Fibroblast of the conjunctiva (primary cell): ENCODE measurements at regions not wholly inside any gene's neighbourhood (a gene's known extent, or its start where the extent isn't known, plus 50 kb on each side); places are given as distances from the start of the nearest gene placed in this dataset.

Experiments used
- DNase-seq: peaks from one replicate; pipeline ENCODE4 v3.0.0-alpha.2; 2010; ENCODE audit warnings: low read depth

DNA sequence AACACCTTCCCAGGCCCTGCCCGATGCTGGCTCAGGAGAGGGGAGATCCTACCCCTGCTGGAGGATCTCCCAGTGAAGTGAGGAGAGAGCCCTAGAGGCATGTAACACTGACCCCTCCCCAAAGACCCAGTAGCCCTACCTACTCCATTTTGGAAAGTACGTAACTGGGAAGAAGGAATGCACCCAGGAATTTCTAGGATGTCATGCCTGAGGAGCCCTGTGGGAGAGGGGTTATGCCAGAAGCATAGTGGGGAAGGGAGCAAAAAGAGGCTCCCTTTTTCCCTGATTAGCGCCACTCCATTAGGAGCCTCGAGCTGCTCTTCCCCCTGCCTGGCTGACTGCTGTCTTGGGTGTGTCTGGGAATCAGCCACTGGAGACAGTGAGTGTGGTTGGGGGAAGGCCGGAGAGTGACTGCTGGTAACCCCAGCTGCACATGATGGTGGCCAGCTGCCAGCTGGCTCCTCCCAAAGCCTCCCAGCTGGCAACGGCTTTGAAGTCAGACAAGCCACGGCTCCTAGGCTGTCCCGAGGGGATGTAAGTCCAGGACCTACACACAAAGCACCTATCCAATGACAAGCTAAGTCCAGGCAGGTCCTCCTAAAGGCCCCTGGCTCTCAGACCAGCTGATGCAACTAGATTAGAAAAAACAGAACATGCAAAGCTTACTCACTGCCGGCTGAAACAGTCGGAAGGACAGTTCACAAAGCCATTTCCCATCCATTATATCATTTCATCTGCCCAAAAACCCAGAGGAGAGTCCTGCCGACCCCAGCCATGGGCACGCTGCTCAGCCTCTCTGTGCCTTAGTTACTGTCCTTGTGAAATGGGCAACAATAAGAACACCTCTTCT lies 136.5 kb upstream of the ABCA1 start:
- DNase-seq: peak; percentile 97

- DNase-seq: no peak
Observed at GRCh38 chr9:105065098-105066088, 137.4 kb upstream of the ABCA1 start.

- no peak for DNase-seq
Observed at GRCh38 chr9:105066275-105066865, 138.4 kb upstream of the ABCA1 start.

DNA sequence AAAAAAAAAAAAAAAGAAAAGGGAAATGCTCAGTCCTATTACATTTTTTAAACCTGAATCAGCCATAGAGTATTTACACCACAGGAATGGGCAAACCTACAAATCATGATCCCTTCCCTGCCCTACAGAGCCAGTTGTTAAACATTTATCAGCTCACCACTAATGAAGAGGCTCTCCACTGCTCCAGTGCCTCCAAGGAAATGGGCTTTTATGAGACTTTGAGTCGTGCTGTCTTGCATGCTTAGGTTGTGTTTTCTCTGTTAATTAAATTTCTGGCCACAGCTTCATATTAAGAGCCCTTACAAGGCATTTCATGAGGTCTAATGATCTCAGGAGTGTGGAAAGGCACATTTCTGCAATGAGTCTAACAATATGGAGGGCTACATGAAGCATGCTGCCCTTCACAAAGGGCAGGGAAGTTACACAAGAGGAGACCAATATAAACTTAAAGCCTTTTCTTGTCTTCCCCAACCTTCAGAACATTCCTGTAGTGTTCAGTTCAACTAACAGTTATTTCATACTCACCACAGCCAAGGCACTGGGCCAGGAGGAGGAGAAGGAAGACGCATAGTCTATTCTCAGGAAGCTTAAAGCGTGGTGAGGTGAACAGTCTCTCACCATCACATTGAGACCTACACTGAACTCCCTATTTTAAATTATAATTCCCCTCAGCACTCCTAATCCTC lies 140.1 kb upstream of the ABCA1 start:
- no peak for DNase-seq

DNA sequence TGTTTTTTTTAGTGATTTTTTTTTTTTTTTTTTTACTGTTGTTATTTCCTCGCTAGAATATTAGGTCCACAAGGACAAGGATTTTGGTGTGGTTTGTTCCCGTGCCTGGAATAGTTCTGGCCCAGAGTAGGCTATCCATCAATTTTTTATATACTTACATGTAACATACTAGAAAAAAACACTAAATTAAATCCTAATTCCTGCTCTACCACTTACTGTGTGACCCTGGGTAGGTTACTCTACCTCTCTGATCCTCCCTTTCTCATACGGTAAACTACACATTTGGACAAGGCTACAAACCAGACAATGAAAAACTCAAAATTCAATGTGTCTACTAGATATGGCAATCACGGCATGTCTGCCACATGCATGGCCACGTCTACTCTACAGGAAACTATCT lies 141.3 kb upstream of the ABCA1 start:
- DNase-seq: no peak

GRCh38 chr9:105069696-105070095 lies 141.7 kb upstream of the ABCA1 start:
- DNase-seq: no peak

GRCh38 chr9:105070176-105070575 lies 142.2 kb upstream of the ABCA1 start:
- DNase-seq: no peak

GRCh38 chr9:105072476-105072875 lies 144.5 kb upstream of the ABCA1 start:
- DNase-seq: no peak

- DNase-seq: no peak
Observed at GRCh38 chr9:105073147-105073546, 145.2 kb upstream of the ABCA1 start.

DNA sequence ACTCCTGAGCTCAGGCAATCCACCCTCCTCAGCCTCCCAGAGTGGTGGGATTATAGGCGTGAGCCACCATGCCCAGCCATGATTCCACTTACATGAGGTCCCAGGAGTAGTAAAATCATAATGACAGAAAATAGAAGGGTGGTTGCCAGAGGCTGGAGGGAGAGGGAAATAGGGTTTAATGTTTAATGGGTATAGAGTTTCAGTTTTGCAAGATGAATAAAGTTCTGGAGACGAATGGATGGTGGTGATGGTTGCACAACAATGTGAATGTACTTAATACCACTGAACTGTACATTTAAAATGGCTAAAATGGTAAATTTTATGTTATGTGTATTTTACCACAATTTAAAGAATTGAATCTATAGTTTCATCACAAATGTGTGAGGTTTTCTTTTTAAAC lies 146.5 kb upstream of the ABCA1 start:
- DNase-seq: no peak

DNA sequence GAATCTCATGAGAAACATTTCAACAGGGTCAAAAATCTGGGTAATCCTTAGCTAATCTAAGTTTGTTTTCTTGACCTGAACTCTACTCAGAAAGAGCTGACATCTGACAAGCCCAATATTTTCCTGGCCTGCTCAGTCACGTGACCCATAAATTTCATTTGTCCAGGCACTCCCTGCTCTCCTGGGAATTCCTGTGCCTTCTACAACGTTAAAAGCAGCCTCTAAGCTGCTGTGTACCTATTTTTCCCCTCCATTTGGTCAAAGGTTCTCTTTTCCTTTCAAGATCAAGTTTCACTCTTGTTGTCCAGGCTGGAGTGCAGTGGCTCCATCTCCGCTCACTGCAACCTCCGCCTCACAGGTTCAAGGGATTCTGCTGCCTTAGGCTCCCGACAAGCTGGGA lies 148.8 kb upstream of the ABCA1 start:
- no peak for DNase-seq

DNA sequence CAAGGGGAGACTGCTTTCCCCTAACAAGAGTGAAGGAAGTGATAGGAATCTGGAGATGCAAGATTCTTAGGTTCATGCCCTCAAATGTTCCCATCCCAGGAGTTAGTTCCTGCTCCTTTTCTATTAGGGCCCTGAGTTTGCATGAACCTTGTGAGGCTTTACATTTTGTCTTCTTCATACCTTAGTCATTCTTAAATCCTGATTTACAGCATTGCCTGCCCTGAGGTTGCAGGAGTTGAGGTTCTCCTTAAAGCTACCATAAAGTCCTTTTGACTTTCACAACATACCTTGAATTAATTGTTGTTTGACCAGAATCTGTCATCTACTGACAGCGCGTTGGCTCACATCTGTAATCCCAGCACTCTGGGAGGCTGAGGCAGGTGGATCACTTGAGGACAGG lies 151.5 kb upstream of the ABCA1 start:
- no peak for DNase-seq

DNA sequence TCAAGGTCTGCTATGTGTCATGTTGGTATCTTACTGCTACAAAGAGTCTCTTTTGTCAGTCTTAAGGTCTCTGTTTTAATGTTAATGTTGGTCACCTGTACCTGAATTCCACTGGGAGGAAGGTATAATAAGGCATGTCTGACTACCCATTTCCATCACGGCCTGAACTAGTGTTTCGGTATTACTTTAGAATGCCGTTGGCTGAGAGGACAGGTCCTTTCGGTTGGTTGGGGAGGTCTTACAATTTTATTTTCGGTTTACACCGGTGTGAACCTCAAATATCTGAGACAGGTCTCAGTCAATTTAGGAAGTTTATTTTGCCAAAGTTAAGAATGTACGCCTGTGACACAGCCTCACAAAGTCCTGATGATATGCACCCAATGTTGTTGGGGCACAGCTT lies 154.9 kb upstream of the ABCA1 start:
- no peak for DNase-seq

- no peak for DNase-seq
Observed at GRCh38 chr9:105083256-105083655, 155.3 kb upstream of the ABCA1 start.

DNA sequence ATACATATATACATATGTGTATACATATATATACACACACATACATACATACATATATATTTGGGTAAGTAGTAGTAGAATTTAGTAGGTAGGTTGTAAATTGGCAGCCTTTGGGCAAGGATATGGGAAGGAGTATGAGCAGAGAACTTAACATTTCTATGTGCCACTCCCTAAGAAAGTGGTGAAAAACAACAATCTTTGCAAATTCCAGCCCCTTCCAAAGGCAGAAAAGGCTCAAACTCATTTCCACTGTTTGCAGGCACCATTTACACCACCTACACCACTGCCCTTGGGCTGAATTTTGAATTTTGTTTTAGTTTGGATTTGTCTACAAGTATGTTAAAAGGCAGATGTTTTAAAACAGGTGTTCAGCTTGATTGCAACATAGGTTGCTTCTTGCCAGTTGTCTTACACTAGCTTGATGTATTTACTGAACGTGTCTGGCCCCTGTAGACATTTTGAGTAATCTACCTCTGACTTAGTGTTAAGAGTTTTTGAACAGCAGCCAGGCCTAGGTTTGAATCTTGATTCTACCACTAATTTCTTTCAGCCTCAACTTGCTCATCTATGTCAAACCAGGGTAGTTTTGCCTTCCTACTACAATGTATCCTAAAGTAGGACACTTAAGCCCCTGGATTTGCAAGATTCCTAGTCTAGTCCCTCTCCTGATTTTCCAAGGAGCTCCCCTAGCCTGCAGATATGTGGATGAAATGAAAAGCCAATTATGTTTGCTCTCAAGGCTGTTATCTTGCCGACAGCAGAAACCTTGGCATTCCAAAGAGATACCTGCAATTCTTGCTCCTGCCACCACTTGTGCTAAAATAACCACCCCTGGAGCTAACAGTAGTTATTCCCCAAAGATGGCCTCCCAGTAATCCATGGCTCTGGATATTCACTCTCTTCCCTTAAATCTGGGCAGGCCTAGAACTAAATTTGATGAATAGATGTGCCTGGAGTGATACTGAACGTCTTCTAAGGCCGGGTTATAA lies 156.2 kb upstream of the SLC44A1 start:
- no peak for DNase-seq

- no peak for DNase-seq
Observed at GRCh38 chr9:105089874-105090273, 154.6 kb upstream of the SLC44A1 start.

- DNase-seq: no peak
Observed at GRCh38 chr9:105091004-105091640, 153.3 kb upstream of the SLC44A1 start.

DNA sequence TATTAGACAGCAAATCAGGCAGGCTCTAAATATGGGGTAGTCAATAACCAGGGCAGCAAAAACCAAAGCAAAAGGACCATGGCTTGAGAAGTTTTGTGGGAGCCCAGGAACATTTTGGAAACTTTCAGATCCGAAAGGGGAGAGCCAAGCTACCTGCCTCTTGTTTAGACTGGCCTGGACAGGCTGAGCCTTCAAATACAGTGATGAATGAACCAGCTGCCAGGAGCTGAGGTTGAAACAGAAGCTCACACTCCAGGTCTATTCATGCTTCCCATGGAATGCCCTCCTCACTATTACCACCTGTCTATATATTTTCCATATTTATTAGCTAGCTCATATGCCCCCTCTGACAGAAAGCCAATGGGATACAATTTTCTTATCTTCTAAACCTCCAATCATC lies 150.8 kb upstream of the SLC44A1 start:
- DNase-seq: no peak

- DNase-seq: no peak
Observed at GRCh38 chr9:105098370-105098769, 146.1 kb upstream of the SLC44A1 start.

- no peak for DNase-seq
Observed at GRCh38 chr9:105103776-105104175, 140.7 kb upstream of the SLC44A1 start.
